ENCODE measurements at regions not wholly inside any gene's neighbourhood (a gene's known extent, or its start where the extent isn't known, plus 50 kb on each side); places are given as distances from the start of the nearest gene placed in this dataset.

DNA sequence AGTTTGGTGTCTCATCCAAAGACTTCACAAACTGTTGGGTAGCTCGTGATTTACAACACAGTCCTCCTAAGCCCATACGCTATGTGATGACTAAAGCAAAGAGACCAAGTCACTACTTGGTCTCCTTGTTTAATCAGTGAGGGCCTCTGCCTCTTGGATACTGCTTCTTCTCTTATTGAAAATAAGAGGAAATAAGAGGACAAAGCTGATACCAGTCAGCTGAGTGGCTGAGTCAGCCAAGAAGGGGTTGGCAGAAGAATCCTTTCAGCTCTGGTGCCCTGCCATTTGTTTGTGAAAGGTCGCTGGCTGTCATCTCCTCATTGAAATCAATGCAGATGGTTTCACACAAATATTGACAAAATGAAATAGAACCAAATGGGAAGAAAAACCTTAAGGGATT lies 67.5 kb upstream of the SLC35F4 start:
- Histone ChIP-seq H4K8ac (ENCODE audit: low read depth in 2 of 2, low read length in 2 of 2) (no peak overlapping the region), H3K14ac (replicated peaks; ENCODE audit: low read depth, low read length) (no peak overlapping the region), H3K4ac (ENCODE audit: low read depth, low read length) (no peak overlapping the region), H3K4me3 (ENCODE audit: insufficient read depth, low read depth, low read length) (no peak overlapping the region), H2BK5ac (ENCODE audit: low read depth, low read length, poor library complexity, severe bottlenecking) (no peak overlapping the region), H3K23ac (ENCODE audit: low read depth, low read length) (no peak overlapping the region), H2BK15ac (ENCODE audit: low read depth, low read length) (no peak overlapping the region), H4K91ac (ENCODE audit: insufficient read depth, low read depth, low read length) (no peak overlapping the region), H2AK9ac (replicated peaks; ENCODE audit: low read depth, low read length, poor library complexity) (no peak overlapping the region), H3K9ac (ENCODE audit: low read depth, low read length) (no peak overlapping the region), H3K27ac (ENCODE audit: insufficient read depth, low read length) (no peak overlapping the region), H3K9me3 (ENCODE audit: control insufficient read depth, insufficient read depth, low read length) (no peaks in the 10 kb centered on the region), H3K4me2 (ENCODE audit: low read depth, low read length) (no peak overlapping the region), H2AK5ac (ENCODE audit: low read depth, low read length) (no peak overlapping the region), H2BK20ac (ENCODE audit: low read depth, low read length) (no peak overlapping the region), H3K4me1 (ENCODE audit: control insufficient read depth, insufficient read depth, low read length) (no peaks in the 10 kb centered on the region), H2AFZ (replicated peaks; ENCODE audit: low read length, poor library complexity) (no peak overlapping the region), H3K27me3 (ENCODE audit: control insufficient read depth, insufficient read depth, low read length) (no peaks in the 10 kb centered on the region), H2BK120ac (ENCODE audit: low read depth, low read length) (no peak overlapping the region), H3K56ac (ENCODE audit: extremely low read depth, insufficient read depth, low read length) (no peak overlapping the region), H3K79me1 (ENCODE audit: low read depth in 1 of 2, low read length in 2 of 2) (no peaks in the 10 kb centered on the region), H3K36me3 (ENCODE audit: control insufficient read depth, insufficient read depth, low read length) (no peaks in the 10 kb centered on the region), H4K5ac (ENCODE audit: low read depth, low read length) (no peak overlapping the region), H4K20me1 (ENCODE audit: insufficient read depth, low read length) (no peaks in the 10 kb centered on the region), H3K9me1 (ENCODE audit: insufficient read depth, low read length) (no peaks in the 10 kb centered on the region), H3K18ac (ENCODE audit: low read depth, low read length) (no peak overlapping the region)
- no TSS peak for BruUV-seq (replicated peaks)
- ChIA-PET CTCF (no interaction called here), POLR2A (ENCODE audit: unreplicated experiment) (no interaction called here)
- no CpG with 5 or more reads among the region's 3 CpGs for WGBS, 2 experiments (ENCODE audit: extremely low coverage in 2 of 2, insufficient read length in 1 of 2)
- ATAC-seq (ENCODE audit: low read depth): no peak
- in situ Hi-C loops (cut with MboI; ENCODE audit: low sequenced_read_pairs) (no loop called here), intact Hi-C loops (cut with micrococcal nuclease) (no loop called here), dilution Hi-C loops (cut with HindIII; ENCODE audit: low sequenced_read_pairs, unreplicated experiment) (no loop called here)
- DNase-seq: no peak
- TF ChIP-seq RCOR1 (IDR thresholded peaks at IDR 0.05; ENCODE audit: insufficient replicate concordance, low read length) (no peak), RAD21 (IDR thresholded peaks at IDR 0.05; ENCODE audit: low read length) (no peak), BHLHE40 (IDR thresholded peaks at IDR 0.05; ENCODE audit: low read depth, low read length) (no peak), CEBPB (IDR thresholded peaks at IDR 0.05; ENCODE audit: low read depth, low read length) (no peak), MXI1 (IDR thresholded peaks at IDR 0.05; ENCODE audit: borderline replicate concordance, low read depth, low read length) (no peak), POLR2A (IDR thresholded peaks at IDR 0.05; ENCODE audit: low read depth, low read length) (no peak), RFX5 (IDR thresholded peaks at IDR 0.05; ENCODE audit: low read depth, low read length) (no peak), NFE2L2 (IDR thresholded peaks at IDR 0.05; ENCODE audit: low read depth, low read length) (no peak), ELK1 (IDR thresholded peaks at IDR 0.05; ENCODE audit: borderline replicate concordance, low read depth, low read length) (no peak), FOS (IDR thresholded peaks at IDR 0.05; ENCODE audit: low read depth, low read length) (no peak), USF2 (IDR thresholded peaks at IDR 0.05; ENCODE audit: low read depth, low read length) (no peak), MAZ (IDR thresholded peaks at IDR 0.05; ENCODE audit: borderline replicate concordance, low read depth, low read length) (no peak), CHD1 (IDR thresholded peaks at IDR 0.05; ENCODE audit: low read depth, low read length) (no peak), MAFK (IDR thresholded peaks at IDR 0.05; ENCODE audit: low read depth, low read length) (no peak), SMC3 (IDR thresholded peaks at IDR 0.05; ENCODE audit: low read depth, low read length) (no peak)
- TF ChIP-seq, protein P1, sequence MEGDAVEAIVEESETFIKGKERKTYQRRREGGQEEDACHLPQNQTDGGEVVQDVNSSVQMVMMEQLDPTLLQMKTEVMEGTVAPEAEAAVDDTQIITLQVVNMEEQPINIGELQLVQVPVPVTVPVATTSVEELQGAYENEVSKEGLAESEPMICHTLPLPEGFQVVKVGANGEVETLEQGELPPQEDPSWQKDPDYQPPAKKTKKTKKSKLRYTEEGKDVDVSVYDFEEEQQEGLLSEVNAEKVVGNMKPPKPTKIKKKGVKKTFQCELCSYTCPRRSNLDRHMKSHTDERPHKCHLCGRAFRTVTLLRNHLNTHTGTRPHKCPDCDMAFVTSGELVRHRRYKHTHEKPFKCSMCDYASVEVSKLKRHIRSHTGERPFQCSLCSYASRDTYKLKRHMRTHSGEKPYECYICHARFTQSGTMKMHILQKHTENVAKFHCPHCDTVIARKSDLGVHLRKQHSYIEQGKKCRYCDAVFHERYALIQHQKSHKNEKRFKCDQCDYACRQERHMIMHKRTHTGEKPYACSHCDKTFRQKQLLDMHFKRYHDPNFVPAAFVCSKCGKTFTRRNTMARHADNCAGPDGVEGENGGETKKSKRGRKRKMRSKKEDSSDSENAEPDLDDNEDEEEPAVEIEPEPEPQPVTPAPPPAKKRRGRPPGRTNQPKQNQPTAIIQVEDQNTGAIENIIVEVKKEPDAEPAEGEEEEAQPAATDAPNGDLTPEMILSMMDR (conservative IDR thresholded peaks at IDR 0.05; ENCODE audit: low read depth, low read length): no peak
